ENCODE measurements at regions not wholly inside any gene's neighbourhood (a gene's known extent, or its start where the extent isn't known, plus 50 kb on each side); places are given as distances from the start of the nearest gene placed in this dataset.

DNA sequence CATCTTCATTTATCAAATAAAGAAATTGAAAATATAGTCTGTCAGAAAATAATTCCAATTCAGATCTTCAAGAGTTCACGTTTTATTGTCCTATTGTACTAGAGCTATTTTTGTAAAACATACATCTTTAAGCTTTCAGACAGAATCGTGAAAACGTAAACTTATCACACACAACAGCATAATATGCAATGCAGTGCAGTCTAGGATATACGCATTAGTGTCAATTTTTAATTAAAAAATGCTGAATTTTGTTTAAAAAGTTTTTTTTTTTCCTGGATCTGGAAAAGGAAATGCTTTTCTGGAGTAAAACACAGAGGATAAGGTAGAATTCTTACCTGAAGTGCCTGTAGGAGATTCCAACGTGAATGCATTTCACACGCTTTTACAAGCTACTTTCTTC is 458.2 kb upstream of the KLF6 start:
- intact Hi-C loops (cut with micrococcal nuclease), result no loop called here
- H3K27ac ChIP-seq (ENCODE audit: low read length in 2 of 2), result no peak overlapping the region
- H3K79me2 ChIP-seq (ENCODE audit: control insufficient read depth, insufficient read depth, low read length), result no peaks in the 10 kb centered on the region
- H3K27me3 ChIP-seq (replicated peaks in 1 of 4; ENCODE audit: control extremely low read depth in 1 of 4, control insufficient read depth in 3 of 4, insufficient read depth in 4 of 4, low read length in 3 of 4), result no peaks in the 10 kb centered on the region
- ChIA-PET CTCF (no interaction called here), POLR2A (no interaction called here)
- H4K20me1 ChIP-seq (ENCODE audit: control insufficient read depth, insufficient read depth, low read length, poor library complexity, severe bottlenecking), result no peaks in the 10 kb centered on the region
- H3K27me3 Mint-ChIP-seq, result no peaks in the 10 kb centered on the region
- TF ChIP-seq, protein P1, sequence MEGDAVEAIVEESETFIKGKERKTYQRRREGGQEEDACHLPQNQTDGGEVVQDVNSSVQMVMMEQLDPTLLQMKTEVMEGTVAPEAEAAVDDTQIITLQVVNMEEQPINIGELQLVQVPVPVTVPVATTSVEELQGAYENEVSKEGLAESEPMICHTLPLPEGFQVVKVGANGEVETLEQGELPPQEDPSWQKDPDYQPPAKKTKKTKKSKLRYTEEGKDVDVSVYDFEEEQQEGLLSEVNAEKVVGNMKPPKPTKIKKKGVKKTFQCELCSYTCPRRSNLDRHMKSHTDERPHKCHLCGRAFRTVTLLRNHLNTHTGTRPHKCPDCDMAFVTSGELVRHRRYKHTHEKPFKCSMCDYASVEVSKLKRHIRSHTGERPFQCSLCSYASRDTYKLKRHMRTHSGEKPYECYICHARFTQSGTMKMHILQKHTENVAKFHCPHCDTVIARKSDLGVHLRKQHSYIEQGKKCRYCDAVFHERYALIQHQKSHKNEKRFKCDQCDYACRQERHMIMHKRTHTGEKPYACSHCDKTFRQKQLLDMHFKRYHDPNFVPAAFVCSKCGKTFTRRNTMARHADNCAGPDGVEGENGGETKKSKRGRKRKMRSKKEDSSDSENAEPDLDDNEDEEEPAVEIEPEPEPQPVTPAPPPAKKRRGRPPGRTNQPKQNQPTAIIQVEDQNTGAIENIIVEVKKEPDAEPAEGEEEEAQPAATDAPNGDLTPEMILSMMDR (IDR thresholded peaks at IDR 0.05), result no peak
- TF ChIP-seq EZH2 (IDR thresholded peaks at IDR 0.05; ENCODE audit: borderline replicate concordance, insufficient read depth, low read depth, low read length, poor library complexity, severe bottlenecking), result no peak
- H3K36me3 ChIP-seq (replicated peaks in 1 of 2; ENCODE audit: control extremely low read depth in 1 of 2, control insufficient read depth in 1 of 2, extremely low read depth in 1 of 2, insufficient read depth in 2 of 2, low read length in 1 of 2), result no peaks in the 10 kb centered on the region
- no peak overlapping the region for H3K4me3 ChIP-seq (ENCODE audit: control extremely low read depth in 1 of 5, extremely low read depth in 1 of 5, insufficient read depth in 1 of 5, low read depth in 2 of 5, low read length in 4 of 5)
- no CpG with 5 or more reads among the region's 6 CpGs for WGBS (ENCODE audit: insufficient coverage)
- no peak overlapping the region for H3K27ac Mint-ChIP-seq
- H3K4me1 Mint-ChIP-seq, result peaks cover 14% of the 10 kb centered on the region
- H3K4me1 ChIP-seq (ENCODE audit: control insufficient read depth in 2 of 2, insufficient read depth in 2 of 2, low read length in 2 of 2), result no peaks in the 10 kb centered on the region
- no peak overlapping the region for H3K4me3 Mint-ChIP-seq
- no peak overlapping the region for H2AFZ ChIP-seq (ENCODE audit: insufficient read depth, low read depth, low read length, poor library complexity, severe bottlenecking)
- no peaks in the 10 kb centered on the region for H3K9me3 ChIP-seq (ENCODE audit: control extremely low read depth in 1 of 3, control insufficient read depth in 2 of 3, insufficient read depth in 1 of 3, low read length in 2 of 3)
- DNase-seq, result no peak
- ATAC-seq (ENCODE audit: low read depth), result no peak
- no peaks in the 10 kb centered on the region for H3K9me3 Mint-ChIP-seq (ENCODE audit: insufficient read depth)
- H3K4me2 ChIP-seq (replicated peaks; ENCODE audit: low read depth, low read length, poor library complexity, severe bottlenecking), result no peak overlapping the region
- H3K9ac ChIP-seq (ENCODE audit: low read length), result no peak overlapping the region

DNA sequence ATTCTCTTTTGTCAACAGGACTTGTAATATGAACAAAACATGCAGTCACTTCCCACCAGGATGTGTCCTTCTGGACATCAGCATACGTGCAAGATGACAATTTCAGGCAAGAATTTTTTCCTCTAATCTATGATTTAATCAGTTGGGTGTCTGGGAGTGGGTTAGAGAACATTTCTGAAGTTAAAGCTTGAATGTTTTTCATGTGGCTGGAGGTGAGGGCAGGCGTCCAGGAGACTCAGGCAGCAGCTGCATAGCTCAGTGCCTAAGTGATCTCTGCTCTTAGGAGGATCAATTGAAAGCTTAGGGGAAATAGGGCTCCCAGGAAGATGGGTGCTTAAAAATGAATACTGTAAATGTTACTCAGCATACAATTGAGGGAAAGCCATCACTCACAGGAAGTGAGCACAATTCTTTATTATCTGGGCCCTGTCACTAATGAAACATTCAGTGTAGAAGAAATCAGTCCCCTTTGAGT is 457.6 kb upstream of the KLF6 start:
- H3K4me1 Mint-ChIP-seq, result peaks cover 14% of the 10 kb centered on the region
- DNase-seq (no peak), ATAC-seq (ENCODE audit: low read depth) (no peak)
- POLR2A ChIA-PET, result no interaction called here
- H3K4me3 ChIP-seq (ENCODE audit: control extremely low read depth in 1 of 5, extremely low read depth in 1 of 5, insufficient read depth in 1 of 5, low read depth in 2 of 5, low read length in 4 of 5), result no peak overlapping the region
- H3K4me3 Mint-ChIP-seq, result no peak overlapping the region
- no peak overlapping the region for H3K27ac ChIP-seq (ENCODE audit: low read length in 2 of 2)
- H3K4me2 ChIP-seq (replicated peaks; ENCODE audit: low read depth, low read length, poor library complexity, severe bottlenecking), result no peak overlapping the region
- no peak overlapping the region for H3K9ac ChIP-seq (ENCODE audit: low read length)
- CTCF ChIA-PET, result interaction anchor here (0.6 kb wide), 1 partner anchor 602 kb away, joined by 3 read pairs; no protein-coding TSS in a partner anchor
- no peaks in the 10 kb centered on the region for H3K27me3 ChIP-seq (replicated peaks in 1 of 4; ENCODE audit: control extremely low read depth in 1 of 4, control insufficient read depth in 3 of 4, insufficient read depth in 4 of 4, low read length in 3 of 4)
- H3K27ac Mint-ChIP-seq, result no peak overlapping the region
- H3K4me1 ChIP-seq (ENCODE audit: control insufficient read depth in 2 of 2, insufficient read depth in 2 of 2, low read length in 2 of 2), result no peaks in the 10 kb centered on the region
- intact Hi-C loops (cut with micrococcal nuclease), result no loop called here
- H3K79me2 ChIP-seq (ENCODE audit: control insufficient read depth, insufficient read depth, low read length), result no peaks in the 10 kb centered on the region
- no peak overlapping the region for H2AFZ ChIP-seq (ENCODE audit: insufficient read depth, low read depth, low read length, poor library complexity, severe bottlenecking)
- 75% methylated on average over 1 of the region's 2 CpGs for WGBS (ENCODE audit: insufficient coverage)
- no peaks in the 10 kb centered on the region for H3K9me3 Mint-ChIP-seq (ENCODE audit: insufficient read depth)
- H3K36me3 ChIP-seq (replicated peaks in 1 of 2; ENCODE audit: control extremely low read depth in 1 of 2, control insufficient read depth in 1 of 2, extremely low read depth in 1 of 2, insufficient read depth in 2 of 2, low read length in 1 of 2), result no peaks in the 10 kb centered on the region
- H3K27me3 Mint-ChIP-seq, result no peaks in the 10 kb centered on the region
- H4K20me1 ChIP-seq (ENCODE audit: control insufficient read depth, insufficient read depth, low read length, poor library complexity, severe bottlenecking), result no peaks in the 10 kb centered on the region
- TF ChIP-seq, protein P1 (IDR thresholded peaks at IDR 0.05), result no peak
- no peak for TF ChIP-seq EZH2 (IDR thresholded peaks at IDR 0.05; ENCODE audit: borderline replicate concordance, insufficient read depth, low read depth, low read length, poor library complexity, severe bottlenecking)
- H3K9me3 ChIP-seq (ENCODE audit: control extremely low read depth in 1 of 3, control insufficient read depth in 2 of 3, insufficient read depth in 1 of 3, low read length in 2 of 3), result no peaks in the 10 kb centered on the region

Measured in B cell (primary cell).